G401.6 (cell line): ENCODE measurements at regions not wholly inside any gene's neighbourhood (a gene's known extent, or its start where the extent isn't known, plus 50 kb on each side); places are given as distances from the start of the nearest gene placed in this dataset.

Experiments
- FAIRE-seq: peaks from 2 replicates; lab custom pipeline; 2012; peaks lifted over from hg19 to GRCh38; lab: Jason Lieb, UNC

DNA sequence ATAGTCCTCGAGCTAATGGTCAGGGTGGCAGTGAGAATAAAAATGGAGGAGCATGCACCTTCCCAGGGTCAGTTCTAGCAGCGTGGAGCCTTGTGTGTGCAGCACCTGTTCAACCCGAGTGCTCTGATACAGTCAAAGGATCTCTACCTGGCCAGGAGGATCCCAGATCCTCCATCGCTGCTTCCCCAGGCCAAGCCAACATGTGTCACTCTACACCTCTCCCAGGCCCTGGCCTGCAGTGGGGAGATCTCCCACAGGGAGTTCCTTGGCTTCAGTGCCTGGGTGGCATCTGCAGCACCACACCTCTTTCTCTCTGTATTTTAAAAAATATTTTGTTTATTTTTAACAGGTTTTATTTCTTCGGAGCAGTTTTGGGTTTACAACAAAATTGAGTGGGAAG, 414.8 kb upstream of the C2CD4B start:
- no peak for FAIRE-seq

DNA sequence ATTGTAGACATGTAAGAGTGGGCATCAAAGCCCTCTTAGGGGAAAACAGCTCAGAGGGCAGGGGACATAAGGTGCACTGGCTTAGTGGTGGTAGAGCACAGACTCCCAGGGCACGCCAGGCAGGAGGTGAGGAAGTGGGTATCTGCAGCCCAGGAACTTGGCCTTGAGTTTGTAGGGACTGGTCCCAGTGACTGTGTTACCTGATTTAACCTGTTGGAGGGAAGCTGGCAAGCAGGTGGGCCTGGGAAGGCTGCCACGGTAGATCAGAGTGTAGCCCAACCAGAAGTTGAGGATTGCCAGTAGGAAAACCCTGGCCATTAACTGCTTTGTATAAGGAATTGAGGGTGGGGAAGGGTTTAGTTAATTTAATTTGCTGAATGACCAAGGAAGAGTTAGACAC, 417.5 kb upstream of the C2CD4B start:
- no peak for FAIRE-seq

DNA sequence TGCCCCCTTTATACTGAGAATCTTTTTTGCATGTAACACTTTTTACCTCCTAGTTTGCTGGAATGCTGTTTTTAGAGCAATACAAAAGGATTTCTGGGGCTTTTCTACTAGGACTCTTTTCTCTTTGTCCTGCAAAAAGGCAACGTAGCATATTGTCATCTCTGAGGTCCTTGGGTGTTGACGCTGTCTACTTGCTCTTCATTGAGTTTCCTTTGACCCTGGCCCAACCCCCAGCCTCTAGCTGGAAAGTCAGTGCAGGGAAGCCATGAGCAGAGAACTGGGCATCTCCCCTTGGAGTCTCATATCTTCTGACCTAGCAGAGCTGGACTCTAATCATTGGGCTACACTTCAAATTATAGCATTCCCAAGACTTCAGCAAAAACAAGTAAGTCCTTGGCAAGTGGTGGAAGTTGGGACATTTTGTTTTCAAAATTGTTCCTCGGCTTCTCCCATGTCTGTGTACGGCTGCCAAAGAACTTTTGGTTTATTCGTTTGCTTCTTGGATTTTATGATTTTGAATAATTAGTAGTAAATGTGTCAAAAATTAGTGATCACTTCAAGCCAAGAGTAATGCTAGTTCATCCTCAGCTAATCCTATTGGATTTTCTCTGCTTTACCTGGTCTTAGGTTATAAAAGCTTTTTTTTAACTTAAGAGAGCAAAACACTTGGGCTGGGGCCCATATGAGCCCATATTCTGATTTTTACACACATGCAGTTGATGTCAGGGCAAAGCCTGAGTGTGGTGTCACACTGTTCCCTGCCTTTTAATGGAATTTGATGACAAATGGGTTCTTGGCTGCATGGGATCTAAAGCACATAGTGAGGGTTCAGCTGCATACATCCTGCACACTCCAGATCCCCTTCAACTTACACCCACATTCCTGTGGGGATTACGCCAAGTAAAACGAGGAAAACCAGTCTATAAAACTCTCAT, 419.5 kb upstream of the C2CD4B start:
- no peak for FAIRE-seq

DNA sequence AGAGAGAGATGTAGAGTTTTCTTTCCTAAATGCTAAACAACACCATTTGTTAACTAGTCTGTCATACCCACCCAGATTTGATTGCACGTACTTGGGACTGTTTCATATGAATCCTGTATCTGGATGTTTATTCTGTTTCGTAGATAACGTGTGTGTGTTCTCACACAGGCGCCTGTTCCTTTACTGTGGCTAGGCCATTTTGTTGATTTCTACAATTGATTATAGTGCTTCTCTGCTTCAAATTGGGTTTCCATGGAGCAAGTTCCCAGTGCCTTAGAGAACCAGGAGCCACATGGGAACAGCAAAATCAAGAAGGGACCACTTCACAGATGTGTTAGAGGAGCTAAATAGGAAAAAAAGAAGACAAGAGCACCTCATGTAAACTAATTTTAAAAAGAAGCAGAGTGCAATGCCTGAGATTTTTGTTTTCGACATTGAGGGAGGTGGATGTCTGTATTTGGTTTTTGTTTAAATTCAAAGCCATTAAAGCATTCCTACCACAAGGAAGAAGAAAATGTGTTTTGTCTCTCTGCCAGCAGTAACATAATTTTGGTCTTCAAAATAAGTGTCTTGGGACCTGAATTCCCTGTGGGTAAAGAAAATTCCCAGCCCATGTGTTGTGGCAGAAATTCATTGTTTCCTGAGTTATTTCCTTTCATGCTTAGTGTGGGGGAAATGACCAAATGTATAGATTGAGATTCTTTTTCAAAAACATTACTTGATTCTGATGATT, 424.0 kb upstream of the C2CD4B start:
- no peak for FAIRE-seq

DNA sequence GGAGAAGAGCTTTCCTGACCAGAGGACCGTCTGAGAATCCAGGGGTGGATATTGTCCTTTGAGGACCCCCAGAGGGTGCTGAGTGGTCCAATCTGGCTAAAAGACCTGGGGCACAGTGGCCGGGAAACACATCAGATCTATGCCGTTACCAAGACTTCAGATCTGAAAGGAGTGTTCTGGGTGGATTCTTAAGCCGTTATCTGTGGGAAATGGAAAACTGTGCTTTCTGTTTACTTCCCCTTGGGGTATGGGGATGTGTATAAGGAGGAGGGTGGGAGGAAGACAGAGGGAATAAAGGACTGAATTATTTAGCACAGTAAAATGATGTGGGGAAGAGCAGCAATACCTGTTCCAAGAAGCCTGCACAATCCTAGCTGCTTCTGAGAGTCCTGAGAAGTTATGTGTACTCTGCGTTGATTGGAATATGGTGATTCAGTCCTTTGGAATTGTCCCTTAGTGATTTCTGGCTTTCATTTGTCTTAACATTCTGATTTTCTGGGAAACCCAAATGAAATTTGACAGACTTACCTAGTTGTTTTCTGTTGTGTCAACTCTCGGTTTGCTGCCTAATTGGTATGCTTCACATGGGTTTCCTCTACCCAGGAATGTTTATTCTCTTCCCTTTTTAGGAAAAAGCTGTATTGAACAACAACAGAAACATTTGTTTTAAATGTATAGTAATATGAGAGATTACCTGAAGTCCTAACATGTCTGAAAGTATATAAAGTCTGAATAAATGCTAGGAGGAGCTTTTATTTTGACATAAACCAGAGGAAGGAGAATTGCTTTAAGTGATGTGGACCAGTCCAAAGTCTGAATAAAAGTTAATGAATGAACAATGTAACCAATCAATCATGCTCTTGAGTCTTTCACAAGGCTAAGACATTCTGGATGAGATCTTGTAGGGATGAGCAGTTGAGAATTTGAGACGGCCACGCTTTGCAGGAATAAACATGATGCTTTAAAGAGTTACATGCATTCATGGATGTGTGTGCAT, 427.1 kb upstream of the C2CD4B start:
- no peak for FAIRE-seq

DNA sequence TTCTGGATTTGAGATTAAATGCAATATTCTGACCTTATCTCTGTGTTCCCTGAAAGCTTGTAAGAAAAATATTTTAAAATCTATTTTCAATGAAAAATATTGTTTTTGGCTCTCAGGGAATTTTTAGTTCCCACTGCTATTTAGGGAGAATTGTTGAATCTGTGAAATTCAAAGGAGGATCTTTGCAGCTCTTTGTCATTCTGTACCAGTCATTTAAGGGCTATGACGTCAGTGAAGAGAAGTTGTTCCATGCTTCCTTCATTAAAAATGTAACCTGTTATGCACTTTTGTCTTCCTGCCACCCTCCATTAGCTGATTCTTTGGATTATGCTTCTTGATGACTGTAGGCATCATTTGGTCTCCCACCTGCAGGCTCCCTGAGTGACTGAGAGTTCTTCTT, 427.8 kb upstream of the C2CD4B start:
- FAIRE-seq = no peak

DNA sequence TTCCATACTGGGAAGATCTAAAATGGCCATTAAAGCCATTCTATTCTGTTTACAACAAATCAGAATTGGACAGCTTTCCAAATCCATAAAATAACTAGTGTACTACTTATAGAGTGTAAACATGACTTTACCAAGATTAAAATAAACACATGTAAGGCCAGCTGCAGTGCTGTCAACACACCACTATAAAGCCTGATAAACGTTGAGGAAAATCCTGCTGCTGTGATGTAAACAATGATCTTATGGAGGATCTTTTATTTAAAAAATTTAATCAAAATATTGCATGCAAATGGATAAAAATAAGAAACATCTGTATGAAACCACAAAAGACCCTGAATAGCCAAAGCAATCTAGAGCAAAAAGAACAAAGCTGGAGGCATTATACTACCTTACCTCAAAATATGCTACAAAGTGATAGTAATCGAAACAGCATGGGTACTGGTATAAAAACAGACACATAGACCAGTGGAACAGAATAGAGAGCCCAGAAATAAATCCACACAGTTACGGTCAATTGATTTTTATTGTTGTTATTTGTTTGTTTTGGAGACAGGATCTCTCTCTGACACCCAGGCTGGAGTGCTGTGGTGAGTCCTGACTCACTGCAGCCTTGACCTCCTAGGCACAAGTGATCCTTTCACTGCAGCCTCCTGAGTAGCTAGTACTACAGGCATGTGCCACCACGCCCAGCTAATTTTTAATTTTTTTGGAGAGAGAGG, 428.8 kb upstream of the C2CD4B start:
- no peak for FAIRE-seq

DNA sequence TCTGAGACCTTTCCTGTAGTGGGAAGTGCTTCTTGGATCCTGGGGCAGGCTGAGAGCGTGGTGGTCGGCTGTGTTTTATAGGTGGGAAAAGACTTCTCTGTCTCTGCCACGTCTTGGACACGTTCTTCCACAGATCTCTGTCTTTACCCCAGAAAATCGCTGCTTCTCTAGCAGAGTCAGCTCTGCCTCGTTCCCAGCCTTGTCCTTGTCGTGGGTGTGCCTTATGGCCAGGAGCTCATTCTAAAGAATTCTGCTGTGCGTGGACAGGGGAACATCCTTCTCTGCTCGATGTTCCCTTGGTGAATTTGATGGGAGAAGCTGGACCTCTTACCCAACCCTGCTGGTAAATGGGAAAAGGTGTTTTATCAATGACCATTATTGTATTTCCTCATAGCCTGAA, 433.1 kb upstream of the C2CD4B start:
- no peak for FAIRE-seq

DNA sequence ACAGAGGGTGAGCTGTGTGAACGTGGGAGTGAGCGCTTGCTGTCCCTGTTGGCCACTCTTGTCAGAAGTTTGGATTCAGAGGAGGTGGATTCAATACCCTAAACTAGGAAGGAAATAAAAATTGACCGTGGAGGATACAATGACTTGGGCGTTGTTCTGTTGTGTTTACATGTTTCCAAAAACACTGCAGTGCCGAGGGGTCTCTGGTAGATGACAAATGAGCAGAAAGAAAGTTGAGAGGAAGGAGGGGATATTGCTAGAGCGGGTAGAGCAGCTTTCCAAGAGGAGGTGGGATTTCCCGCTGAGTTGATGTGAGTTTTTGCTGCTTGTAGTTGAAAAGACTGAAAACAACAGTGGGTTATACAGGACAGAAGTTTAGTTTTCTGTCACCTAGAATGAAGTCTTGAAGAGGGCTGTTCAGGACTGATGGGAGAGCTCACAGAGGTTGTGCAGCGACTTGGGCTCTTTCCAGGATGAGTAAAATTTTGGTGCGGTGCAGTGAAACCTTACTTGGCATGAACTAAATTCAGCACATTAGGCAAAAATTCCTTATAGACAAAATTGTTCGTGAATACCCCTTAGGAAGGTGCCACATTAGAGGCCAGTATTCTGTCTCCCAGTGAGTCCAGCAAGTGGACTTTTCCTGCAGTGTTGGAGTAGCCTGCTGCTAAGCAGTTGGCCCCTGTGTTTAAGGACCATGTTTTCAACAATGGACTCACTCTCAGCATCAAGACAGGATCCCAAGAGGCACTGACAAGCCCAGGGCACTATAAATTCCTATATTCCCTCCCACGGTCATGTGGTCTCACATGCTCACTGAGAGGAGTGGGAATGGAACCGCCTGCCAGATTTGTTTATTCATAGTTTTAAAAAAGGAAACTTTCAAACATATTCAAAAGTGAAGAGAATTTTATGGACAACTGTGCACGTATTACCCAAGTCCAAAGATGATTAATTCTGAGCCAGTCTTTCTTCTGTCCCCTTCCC, 435.0 kb upstream of the C2CD4B start:
- FAIRE-seq = no peak

DNA sequence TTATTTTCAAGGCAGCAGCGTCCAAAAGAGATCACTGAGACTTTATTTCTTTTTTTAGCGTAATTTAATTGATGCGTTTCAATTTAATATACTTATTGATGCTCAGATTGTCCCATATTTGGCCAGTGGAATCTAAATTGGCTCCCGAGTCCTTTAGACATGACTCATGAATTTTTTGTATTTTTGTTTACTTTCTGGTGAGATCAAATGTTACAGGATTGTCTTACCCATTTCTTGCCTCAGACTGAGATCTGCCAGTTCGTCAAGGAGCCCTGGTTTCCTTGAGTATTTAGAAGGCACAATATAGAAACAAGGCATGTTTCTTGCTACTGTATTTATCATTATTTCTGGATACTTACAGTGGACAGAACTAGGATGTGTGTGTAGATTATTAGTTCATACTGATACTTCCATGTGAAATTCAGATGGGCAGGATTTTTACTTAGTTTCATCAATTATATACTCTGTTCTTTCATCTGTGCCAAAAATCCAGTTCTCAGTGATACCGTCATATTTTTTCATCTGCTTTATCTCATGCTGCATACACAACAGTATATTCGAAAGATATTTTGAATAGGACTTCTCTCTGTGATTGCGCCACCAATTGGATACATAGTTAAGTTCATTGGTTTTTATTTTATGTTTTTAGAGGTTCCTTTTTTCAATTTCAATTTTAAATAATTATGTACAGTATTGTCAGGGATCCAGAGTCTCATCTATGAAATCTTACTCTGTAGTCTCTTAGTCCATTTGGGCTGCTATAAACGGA, 436.9 kb upstream of the C2CD4B start:
- FAIRE-seq = no peak

DNA sequence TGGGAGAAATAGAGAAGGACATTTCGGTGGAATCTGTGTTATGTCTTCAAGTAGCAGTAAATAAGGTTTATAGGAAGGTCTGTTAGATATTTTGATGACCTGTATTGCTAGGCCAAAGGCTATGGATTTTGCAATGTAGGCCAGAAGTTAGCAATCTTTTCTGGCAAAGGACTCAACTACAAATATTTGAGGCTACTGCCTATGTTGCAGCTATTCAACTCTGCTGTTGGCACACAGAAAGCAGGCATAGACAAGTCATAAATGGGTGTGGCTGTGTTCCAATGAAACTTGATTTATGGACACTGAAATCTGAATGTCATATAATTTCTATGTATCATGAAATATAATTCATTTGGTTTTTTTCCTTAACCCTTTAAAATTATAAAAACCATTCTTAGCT, 438.7 kb upstream of the C2CD4B start:
- no peak for FAIRE-seq

DNA sequence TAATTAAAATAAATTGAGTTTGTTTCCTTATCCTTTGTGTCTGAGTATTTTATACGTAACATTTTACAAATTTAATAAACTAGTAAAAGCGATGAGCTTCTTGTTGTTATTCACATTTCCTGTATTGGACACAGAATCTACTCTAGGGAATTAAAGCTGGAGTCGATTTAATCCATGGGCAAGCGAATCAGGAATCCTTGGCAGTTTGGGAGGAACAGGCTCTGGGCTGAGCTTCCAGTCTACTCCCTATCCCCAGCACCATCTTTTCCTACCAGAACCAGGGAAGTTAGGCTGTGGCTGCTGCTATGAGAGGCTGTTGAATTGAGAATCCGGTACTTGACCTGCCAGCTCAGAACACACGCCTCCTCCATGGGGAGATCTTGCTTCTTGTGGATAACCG, 437.3 kb upstream of the TPM1 start:
- FAIRE-seq = no peak

DNA sequence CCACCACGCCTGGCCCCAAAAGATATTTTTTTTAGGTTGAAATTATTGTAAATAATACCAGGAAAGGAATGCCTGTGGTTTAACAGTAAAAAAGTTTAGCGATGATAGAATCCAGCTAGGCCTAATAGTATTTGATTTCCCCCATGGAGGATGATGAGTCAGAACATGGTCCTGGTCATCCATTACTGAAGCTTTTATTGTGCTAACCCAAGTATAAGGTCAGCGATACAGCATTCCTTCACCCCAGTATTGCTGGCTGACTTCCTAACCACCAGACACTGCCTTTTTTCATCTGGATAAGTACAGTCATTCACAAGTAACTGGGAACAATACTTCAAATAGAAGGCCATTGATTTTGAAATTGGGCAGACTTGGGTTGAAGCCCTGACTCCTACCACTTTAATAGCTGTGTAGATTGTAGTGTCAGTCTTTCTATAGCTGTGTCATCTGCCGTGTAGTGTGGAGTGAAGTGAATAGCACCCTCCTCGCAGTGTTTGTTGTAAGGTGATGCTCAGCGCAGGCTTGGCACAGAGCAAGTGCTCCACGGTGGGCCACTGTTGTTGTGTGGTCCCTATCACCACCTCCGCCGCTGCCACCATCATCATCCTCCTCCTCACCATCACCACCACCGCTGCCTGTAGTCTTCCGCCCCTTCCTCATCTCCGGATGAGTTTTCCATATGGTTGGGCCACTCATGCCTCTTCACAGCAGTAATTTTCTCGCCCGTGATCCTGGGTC, 436.0 kb upstream of the TPM1 start:
- no peak for FAIRE-seq

DNA sequence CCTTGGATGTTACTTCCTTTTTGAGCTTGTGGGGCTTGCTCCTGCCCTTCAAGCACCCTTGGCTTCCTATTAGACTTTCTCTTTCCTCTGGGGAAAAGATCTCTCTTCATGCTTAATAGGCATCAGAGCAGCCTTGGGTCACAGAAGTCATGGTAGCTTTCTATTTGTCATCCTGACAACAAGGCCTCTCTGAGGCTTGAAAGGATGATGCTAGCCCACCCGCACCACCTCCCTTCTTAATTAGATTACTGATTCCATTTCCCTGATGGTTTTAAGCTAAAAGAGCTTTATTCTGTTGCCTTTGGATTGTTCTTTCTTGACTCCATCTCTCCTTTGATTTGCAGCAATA, 435.5 kb upstream of the TPM1 start:
- no peak for FAIRE-seq

DNA sequence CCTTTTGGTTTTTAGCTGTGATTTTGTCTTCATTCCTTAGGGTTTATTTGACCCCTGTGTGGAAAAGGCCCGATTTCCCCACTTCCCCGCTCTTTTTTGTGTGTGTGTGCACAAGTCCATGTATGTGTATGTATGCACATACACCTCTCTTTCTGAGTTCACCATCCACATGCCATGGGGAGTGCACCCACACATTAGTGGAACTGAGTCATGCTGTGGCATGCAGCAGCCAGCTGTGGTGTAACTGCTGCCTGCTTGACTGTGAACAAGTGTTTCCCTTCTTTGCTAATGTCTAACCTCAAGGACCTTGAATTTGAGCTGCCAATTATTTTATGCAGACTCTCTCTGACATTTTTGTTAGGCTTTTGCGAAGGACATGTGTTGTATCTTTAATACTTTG, 434.9 kb upstream of the TPM1 start:
- FAIRE-seq = no peak

DNA sequence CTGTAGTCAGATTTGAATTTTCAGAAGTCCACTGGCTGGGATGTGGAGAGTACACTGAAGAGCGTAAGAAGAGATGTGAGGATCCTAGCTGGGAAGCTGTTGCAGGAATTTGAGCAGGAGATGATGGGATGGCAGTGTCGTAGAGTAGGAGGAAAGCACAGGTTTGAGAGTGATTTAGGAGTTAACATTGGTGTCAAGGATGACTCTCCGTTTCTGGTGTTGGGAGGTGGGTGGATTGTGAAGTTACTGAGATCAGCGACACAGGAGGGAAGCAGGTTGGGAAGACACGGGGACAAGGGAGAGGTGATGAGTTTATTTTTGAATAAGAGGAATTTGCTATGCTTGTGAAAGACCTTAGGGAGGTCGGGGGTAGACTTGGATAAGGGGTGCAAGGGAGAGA, 434.2 kb upstream of the TPM1 start:
- FAIRE-seq = no peak

DNA sequence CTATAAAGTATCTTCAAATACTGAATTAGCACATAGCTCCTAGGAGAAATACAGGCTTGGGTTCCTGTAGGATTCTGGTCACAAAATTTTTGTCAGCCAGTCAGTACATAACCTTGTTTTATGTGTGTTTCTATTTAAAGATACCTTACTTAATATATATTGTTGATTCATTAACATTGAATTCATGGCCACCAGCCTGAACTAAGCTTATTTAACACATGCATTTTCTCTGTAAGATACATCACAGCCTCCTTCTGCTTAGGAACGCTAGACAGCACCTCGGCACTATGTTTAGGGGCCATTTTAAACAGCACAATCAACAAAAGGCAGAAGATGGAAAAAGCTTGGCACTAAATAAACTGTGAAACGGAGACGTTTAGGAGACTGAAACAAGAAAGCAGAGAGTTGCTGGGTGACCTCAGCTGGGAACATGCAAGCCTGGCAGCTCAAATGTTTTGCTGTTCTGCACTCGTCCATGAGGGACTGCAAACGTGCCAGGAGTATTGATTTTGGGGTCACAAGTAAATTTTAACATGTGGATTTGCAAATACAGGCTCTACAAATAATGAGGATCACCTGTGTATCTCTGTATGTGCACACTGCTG, 432.2 kb upstream of the TPM1 start:
- FAIRE-seq = no peak

DNA sequence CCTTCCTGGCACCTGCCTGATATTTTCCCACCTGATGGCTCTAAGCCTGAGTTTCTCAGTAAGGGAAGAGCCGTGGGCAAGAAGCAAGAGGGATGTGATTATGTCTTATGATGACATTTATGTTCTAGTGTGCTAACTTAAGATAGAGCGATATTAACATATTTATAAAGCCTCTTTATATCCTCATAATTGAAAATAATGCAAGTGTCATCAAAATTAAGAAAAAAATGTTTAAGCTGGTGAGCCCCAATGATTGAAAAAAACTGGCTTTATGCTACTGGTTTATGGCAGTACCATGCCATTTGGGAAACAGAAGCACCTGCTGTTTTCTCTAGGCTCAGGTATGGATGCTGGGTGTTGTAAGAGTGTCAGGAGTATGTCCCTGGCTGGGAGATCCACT, 431.5 kb upstream of the TPM1 start:
- FAIRE-seq = no peak
